HG02610 (cell line): ENCODE measurements at regions not wholly inside any gene's neighbourhood (a gene's known extent, or its start where the extent isn't known, plus 50 kb on each side); places are given as distances from the start of the nearest gene placed in this dataset.
"Not testable (repeated sequence)": the region's sequence is repeated elsewhere in the genome, so short reads cannot be mapped to it uniquely, and the experiment has no call there.

Experiments used
- ATAC-seq: cut with Tn5 transposase; IDR thresholded peaks from one replicate; pipeline ENCODE4 v1.9.1; 2021; ENCODE audit warnings: mild to moderate bottlenecking, moderate library complexity; ENCODE audit not compliant: unreplicated experiment

DNA sequence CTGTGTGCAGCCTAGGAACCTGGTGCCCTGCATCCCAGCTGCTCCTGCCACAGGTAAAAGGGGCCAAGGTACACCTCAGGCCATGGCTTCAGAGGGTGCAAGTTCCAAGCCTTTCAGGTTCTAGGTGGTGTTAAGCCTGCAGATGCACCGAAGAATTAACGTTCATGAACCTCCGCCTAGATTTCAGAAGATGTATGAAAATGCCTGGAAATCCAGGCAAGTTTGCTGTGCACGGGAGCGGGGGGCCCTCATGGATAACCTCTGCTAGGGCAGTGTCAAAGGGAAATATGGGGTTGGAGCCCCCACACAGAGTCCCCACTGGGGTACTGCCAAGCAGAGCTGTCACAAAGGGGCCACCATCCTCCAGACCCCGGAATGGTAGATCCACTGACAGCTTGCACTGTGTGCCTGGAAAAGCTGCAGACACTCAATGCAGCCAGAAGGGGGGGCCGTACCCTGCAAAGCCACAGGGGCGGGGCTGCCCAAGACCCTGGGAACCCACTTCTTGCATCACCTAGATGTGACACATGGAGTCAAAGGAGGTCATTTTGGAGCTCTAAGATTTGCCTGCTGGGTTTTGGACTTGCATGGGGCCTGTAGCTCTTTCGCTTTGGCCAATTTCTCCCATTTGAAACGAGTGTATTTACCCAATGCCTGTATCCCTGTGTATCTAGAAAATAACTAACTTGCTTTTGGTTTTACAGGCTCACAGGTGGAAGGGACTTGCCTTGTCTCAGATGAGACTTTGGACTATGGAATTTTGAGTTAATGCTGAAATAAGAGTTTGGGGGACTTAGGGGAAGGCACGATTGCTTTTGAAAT is 145.2 kb upstream of the C1QTNF3 start:
- ATAC-seq, result not testable (repeated sequence)

- ATAC-seq, result not testable (repeated sequence)
Measured at GRCh38 chr5:34189246-34189645, 146.2 kb upstream of the C1QTNF3 start.

GRCh38 chr5:34189752-34190411 is 146.9 kb upstream of the C1QTNF3 start:
- not testable (repeated sequence) for ATAC-seq

- not testable (repeated sequence) for ATAC-seq
Measured at GRCh38 chr5:34190466-34190865, 147.5 kb upstream of the C1QTNF3 start.

GRCh38 chr5:34191279-34191744 is 148.3 kb upstream of the C1QTNF3 start:
- not testable (repeated sequence) for ATAC-seq

DNA sequence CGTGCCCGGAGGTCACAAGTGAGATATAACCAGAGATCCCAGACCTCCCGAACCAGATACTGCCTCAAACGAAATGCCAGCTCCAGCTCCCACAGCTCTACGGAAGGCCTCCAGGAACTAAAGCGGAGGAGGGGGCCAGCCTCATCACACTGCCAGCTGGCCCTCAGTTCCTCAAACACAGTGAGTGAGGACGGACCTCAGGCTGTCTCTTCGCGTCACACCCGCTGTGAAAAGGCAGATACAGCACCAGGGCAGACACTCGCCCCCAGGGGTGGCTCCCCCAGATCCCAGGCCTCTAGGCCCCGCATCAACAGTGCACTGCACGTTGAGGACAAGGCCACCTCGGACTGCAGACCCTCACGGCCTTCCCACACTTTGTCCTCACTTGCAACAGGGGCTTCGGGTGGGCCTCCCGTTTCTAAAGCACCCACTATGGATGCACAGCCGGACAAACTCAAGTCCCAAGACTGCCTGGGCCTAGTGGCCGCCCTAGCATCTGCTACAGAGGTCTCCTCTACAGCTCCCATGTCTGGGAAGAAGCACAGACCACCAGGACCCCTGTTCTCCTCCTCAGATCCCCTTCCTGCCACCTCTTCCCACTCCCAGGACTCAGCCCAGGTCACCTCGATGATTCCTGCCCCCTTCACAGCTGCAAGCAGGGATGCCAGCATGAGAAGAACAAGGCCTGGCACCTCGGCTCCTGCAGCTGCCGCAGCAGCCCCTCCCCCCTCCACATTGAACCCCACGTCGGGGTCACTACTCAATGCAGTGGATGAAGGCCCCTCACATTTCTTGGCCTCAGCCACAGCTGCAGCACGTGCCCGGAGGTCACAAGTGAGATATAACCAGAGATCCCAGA is 149.3 kb upstream of the C1QTNF3 start:
- not testable (repeated sequence) for ATAC-seq

- not testable (repeated sequence) for ATAC-seq
Measured at GRCh38 chr5:34192923-34193262, 149.9 kb upstream of the C1QTNF3 start.

DNA sequence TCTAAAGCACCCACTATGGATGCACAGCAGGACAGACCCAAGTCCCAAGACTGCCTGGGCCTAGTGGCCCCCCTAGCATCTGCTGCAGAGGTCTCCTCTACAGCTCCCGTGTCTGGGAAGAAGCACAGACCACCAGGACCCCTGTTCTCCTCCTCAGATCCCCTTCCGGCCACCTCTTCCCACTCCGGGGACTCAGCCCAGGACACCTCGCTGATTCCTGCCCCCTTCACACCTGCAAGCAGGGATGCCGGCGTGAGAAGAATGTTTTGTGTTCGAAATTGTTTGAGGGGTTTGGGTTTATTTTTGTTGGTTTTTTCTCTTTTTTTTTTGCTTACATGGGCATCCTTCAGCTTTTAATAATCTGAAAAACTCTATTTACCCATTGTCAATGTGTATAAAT is 150.3 kb upstream of the C1QTNF3 start:
- not testable (repeated sequence) for ATAC-seq

DNA sequence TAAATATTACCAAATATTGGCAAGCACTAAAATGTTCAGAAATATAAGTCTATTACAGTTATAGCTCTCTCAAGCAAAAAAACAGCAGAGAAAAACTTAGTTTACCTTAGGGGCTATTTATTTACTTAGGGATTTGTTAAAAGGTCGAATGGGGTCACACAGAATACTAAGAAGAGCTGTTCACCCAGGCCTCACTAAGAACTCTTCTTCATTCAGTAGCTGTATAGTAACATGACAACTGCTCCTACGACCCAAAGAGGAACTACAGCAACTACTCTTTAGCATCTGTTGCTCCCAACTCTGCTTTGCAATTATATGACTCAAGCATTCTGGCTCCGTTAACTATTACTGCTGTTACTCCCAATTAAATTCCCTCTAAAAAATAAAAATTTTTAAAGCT is 150.8 kb upstream of the C1QTNF3 start:
- not testable (repeated sequence) for ATAC-seq

- not testable (repeated sequence) for ATAC-seq
Measured at GRCh38 chr5:34196091-34196490, 153.1 kb upstream of the C1QTNF3 start.

- not testable (repeated sequence) for ATAC-seq
Measured at GRCh38 chr5:34205347-34205746, 162.3 kb upstream of the C1QTNF3 start.

GRCh38 chr5:34217386-34217785 is 174.4 kb upstream of the C1QTNF3 start:
- ATAC-seq, result not testable (repeated sequence)

DNA sequence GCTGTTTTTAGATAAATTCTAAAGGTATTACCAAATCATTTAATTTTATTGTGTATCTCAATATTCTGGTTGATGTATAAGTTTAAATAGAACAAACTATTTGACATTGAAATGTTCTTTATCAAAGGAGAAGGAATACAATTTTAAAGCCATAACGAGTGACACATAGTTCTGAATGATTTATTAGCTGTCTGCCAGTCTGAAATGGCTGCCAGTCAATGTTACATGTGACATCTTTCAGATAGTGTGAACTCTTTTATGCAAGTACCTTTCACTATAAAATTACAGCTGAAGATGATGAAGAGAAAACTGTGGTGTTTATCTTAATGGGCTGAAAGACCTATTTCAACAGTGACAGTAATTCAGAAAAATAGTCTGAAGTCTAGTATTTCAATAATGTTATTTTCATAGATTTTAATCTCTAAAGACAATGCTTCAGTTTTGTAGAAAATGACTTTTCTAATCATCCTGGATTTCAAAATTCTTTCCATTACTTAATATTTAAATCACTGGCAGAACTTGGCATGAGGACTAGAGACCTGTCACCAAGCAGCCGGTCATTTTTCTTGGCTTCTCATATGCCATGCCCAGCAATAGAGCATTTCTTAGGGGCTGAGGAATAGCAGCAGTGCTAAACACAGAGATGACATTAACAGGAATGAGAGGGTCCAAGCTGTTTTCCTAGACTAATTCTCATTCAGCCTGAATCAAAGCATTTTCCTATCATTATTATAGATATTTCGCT is 178.5 kb upstream of the C1QTNF3 start:
- not testable (repeated sequence) for ATAC-seq

DNA sequence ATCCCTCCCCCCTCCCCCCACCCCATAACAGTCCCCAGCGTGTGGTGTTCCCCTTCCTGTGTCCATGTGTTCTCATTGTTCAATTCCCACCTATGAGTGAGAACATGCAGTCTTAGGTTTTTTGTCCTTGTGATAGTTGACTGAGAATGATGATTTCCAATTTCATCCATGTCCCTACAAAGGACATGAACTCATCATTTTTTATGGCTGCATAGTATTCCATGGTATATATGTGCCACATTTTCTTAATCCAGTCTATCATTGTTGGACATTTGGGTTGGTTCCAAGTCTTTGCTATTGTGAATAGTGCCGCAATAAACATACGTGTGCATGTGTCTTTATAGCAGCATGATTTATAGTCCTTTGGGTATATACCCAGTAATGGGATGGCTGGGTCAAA is 180.1 kb upstream of the C1QTNF3 start:
- ATAC-seq, result not testable (repeated sequence)

DNA sequence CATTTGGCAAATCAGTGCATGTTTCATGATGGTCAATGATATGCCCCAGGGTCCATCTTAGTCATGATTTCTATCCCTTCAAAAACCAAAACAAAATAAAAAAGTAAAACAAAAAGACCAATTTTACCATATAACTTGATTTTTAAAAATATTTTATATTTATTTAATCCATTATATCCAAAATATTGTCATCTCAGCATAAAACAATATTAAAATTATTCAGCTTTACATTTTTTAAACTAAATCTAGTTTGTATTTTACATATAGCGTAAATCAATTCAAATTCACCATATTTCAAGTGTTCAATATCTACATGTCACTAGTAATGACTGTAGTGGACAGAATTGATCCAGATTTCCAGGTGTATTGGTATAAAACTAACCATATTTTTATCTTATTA is 187.4 kb upstream of the C1QTNF3 start:
- not testable (repeated sequence) for ATAC-seq

GRCh38 chr5:34243802-34244201 is 200.8 kb upstream of the C1QTNF3 start:
- ATAC-seq, result not testable (repeated sequence)

GRCh38 chr5:34244281-34245031 is 201.4 kb upstream of the C1QTNF3 start:
- peak; percentile 44 for ATAC-seq

DNA sequence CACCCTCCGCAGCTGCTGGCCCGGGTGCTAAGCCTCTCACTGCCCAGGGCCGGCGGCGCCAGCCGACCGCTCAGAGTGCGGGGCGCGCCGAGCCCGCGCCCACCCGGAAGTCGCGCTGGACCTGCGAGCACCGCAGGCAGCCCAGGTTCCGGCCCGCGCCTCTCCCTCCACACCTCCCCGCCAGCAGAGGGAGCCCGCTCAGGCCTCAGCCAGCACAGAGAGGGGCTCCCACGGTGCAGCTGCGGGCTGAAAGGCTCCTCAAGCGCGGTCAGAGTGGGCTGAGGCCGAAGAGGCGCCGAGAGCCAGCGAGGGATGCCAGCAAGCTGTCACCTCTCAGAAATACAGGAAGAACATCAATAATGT is 202.0 kb upstream of the C1QTNF3 start:
- ATAC-seq, result peak; percentile 65

GRCh38 chr5:34245813-34246212 is 202.8 kb upstream of the C1QTNF3 start:
- not testable (repeated sequence) for ATAC-seq

- ATAC-seq, result not testable (repeated sequence)
Measured at GRCh38 chr5:34258598-34258997, 215.6 kb upstream of the C1QTNF3 start.
